CD4-positive, alpha-beta T cell treated with Interleukin-12 subunit alpha and Interleukin-12 subunit beta, for 1 hour (primary cell): ENCODE measurements at regions not wholly inside any gene's neighbourhood (a gene's known extent, or its start where the extent isn't known, plus 50 kb on each side); places are given as distances from the start of the nearest gene placed in this dataset.
"Not testable (repeated sequence)": the region's sequence is repeated elsewhere in the genome, so short reads cannot be mapped to it uniquely, and the experiment has no call there.

Experiments used
- DNase-seq: peaks from one replicate; pipeline ENCODE4 v3.0.0-alpha.2; 2020

GRCh38 chrX:140318296-140318695 is 186.6 kb downstream of the SOX3 start:
- DNase-seq: no peak

- DNase-seq: no peak
Observed at GRCh38 chrX:140317462-140317861, 187.4 kb downstream of the SOX3 start.

GRCh38 chrX:140298960-140299825 is 205.7 kb downstream of the SOX3 start:
- no peak for DNase-seq

GRCh38 chrX:140297273-140297672 is 207.6 kb downstream of the SOX3 start:
- no peak for DNase-seq

GRCh38 chrX:140292961-140293360 is 211.9 kb downstream of the SOX3 start:
- no peak for DNase-seq

GRCh38 chrX:140292188-140292587 is 212.7 kb downstream of the SOX3 start:
- DNase-seq: no peak

- DNase-seq: no peak
Observed at GRCh38 chrX:140274811-140275525, 229.9 kb downstream of the SOX3 start.

GRCh38 chrX:140273921-140274320 is 230.9 kb downstream of the SOX3 start:
- no peak for DNase-seq

- no peak for DNase-seq
Observed at GRCh38 chrX:140250391-140250790, 254.5 kb downstream of the SOX3 start.

- no peak for DNase-seq
Observed at GRCh38 chrX:140249088-140249487, 255.8 kb downstream of the SOX3 start.

- DNase-seq: no peak
Observed at GRCh38 chrX:140229191-140229590, 263.9 kb upstream of the CXorf66 start.

- DNase-seq: not testable (repeated sequence)
Observed at GRCh38 chrX:140226037-140226436, 260.7 kb upstream of the CXorf66 start.

GRCh38 chrX:140215894-140216293 is 250.6 kb upstream of the CXorf66 start:
- DNase-seq: not testable (repeated sequence)

- not testable (repeated sequence) for DNase-seq
Observed at GRCh38 chrX:140214518-140214917, 249.2 kb upstream of the CXorf66 start.

- no peak for DNase-seq
Observed at GRCh38 chrX:140206657-140207056, 241.3 kb upstream of the CXorf66 start.

- no peak for DNase-seq
Observed at GRCh38 chrX:140190441-140191108, 225.3 kb upstream of the CXorf66 start.

- DNase-seq: no peak
Observed at GRCh38 chrX:140180585-140180984, 215.3 kb upstream of the CXorf66 start.

- DNase-seq: no peak
Observed at GRCh38 chrX:140177821-140178220, 212.5 kb upstream of the CXorf66 start.

- no peak for DNase-seq
Observed at GRCh38 chrX:140172401-140172800, 207.1 kb upstream of the CXorf66 start.

- no peak for DNase-seq
Observed at GRCh38 chrX:140167551-140167950, 202.2 kb upstream of the CXorf66 start.

GRCh38 chrX:140165849-140166248 is 200.5 kb upstream of the CXorf66 start:
- no peak for DNase-seq

- no peak for DNase-seq
Observed at GRCh38 chrX:140164391-140164790, 199.1 kb upstream of the CXorf66 start.

- no peak for DNase-seq
Observed at GRCh38 chrX:140163371-140164159, 198.2 kb upstream of the CXorf66 start.
